CD4-positive, alpha-beta T cell treated with Interleukin-4 for 4 hours (primary cell): ENCODE measurements at regions not wholly inside any gene's neighbourhood (a gene's known extent, or its start where the extent isn't known, plus 50 kb on each side); places are given as distances from the start of the nearest gene placed in this dataset.
"Not testable (repeated sequence)": the region's sequence is repeated elsewhere in the genome, so short reads cannot be mapped to it uniquely, and the experiment has no call there.

ENCODE experiments used
- DNase-seq: peaks from one replicate; pipeline ENCODE4 v3.0.0-alpha.2; 2020

DNA sequence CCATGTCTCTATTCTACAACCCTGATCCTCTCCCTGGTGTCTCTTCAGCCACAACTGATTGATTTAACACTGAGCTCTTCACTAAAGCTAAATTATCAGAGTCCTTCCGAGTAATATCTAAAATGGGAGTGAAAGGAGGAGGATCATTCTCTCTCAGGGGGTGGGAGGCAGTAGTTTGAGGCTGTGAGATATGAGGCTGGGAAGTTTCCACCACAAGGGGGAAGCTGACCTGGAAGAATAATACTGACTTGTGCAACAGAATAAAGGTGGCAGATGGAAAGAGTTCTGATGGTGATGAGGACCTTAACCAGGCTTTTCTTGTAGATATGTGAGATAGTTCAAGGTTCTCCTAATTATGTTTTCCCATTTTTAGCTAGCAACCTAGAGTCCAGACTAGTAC lies 241.6 kb upstream of the VKORC1L1 start:
- DNase-seq: not testable (repeated sequence)

DNA sequence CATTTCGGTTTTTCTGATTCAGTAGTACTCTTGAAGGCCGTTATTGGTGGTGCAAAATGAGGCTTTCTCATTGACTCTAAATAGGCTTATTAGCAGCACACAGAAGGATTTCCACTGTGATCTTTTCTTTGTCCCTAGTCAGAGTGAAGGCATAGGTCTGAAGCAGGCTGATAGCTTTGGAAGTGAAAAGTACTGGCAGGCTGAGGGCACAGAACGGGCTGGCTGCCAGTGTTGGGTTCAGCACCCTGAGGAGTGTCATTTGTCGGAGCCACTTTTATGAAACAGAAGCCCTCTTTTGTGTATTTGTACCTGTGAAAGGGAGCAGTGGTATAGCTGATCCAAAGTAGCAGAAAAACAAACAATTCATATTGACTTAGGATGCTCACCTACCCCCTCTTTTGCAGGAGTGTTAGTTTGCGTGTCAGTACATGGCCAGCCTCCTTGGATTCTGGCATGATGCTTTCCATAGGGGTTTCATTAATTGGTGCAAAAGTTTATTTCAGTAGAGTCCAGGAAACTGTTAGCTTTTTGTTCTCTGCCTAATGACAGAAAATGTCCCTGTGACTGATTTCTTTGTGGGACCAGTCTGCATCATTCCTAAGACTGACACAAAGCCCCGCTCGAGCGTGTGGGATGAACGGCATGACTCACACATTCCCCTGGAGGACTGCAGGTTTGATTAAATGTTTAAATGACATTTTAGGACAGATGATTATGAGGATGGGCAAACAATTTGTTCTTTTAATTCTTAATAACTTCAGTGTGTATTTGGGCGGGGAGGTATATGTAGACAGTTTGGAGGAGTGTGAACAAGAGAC lies 239.1 kb upstream of the VKORC1L1 start:
- DNase-seq: not testable (repeated sequence)

- not testable (repeated sequence) for DNase-seq
Observed at GRCh38 chr7:65638918-65639317, 234.0 kb upstream of the VKORC1L1 start.

GRCh38 chr7:65639717-65640116 lies 233.2 kb upstream of the VKORC1L1 start:
- not testable (repeated sequence) for DNase-seq

DNA sequence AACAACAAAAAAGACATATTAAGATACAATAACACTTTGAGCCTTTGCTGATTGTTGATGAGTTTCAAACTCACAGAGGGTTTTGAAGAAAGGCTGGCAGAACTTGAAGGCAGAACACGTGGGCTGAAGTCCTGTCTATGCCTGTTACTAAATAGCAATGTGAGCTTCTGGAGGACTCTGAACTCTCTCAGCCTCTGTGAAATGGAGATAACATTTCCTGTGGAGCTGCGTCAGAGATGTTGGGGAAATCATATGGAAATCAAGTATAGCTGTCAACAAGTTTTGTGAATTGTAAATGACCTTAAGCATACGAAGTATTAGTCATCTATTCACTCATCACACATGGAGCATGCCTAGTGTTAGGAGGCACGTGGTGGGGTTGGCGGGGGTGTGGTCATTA lies 229.4 kb upstream of the VKORC1L1 start:
- not testable (repeated sequence) for DNase-seq

- not testable (repeated sequence) for DNase-seq
Observed at GRCh38 chr7:65647153-65647964, 225.5 kb upstream of the VKORC1L1 start.

GRCh38 chr7:65651174-65651573 lies 221.7 kb upstream of the VKORC1L1 start:
- not testable (repeated sequence) for DNase-seq

GRCh38 chr7:65651826-65652592 lies 220.9 kb upstream of the VKORC1L1 start:
- DNase-seq: not testable (repeated sequence)

GRCh38 chr7:65652669-65653068 lies 220.2 kb upstream of the VKORC1L1 start:
- DNase-seq: not testable (repeated sequence)

- DNase-seq: not testable (repeated sequence)
Observed at GRCh38 chr7:65656494-65657188, 216.2 kb upstream of the VKORC1L1 start.

GRCh38 chr7:65683362-65683761 lies 189.5 kb upstream of the VKORC1L1 start:
- DNase-seq: not testable (repeated sequence)

- not testable (repeated sequence) for DNase-seq
Observed at GRCh38 chr7:65699026-65699714, 173.7 kb upstream of the VKORC1L1 start.

DNA sequence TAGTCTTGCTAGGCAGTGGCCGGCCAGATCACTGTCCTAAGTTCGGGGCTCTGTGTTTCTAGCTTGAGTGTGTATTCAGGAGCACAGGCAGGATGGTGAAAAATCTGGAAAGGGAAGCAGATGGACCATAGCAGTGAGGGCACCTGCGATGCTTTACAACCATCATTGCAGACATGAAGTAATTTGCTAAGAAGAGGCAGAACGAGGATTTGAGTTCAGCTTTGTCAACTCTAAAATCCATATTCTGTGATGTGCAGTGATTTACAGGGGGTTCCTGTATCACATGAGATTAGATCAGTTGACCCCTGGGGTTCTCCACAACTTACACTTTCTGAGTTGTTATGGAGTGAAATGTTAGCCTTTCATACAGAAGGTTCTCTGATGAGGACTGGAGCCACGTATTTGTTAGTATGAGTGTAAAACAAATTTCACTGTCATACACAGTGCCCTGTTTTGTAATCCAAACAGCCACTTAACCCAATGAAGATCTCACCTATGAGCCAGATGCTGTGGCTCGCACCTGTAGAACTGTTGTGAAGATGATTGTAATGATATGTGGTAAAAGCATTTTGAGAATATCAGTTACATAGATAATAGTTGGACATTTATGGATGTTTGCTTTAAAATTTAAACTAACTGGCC lies 173.0 kb upstream of the VKORC1L1 start:
- DNase-seq: not testable (repeated sequence)

DNA sequence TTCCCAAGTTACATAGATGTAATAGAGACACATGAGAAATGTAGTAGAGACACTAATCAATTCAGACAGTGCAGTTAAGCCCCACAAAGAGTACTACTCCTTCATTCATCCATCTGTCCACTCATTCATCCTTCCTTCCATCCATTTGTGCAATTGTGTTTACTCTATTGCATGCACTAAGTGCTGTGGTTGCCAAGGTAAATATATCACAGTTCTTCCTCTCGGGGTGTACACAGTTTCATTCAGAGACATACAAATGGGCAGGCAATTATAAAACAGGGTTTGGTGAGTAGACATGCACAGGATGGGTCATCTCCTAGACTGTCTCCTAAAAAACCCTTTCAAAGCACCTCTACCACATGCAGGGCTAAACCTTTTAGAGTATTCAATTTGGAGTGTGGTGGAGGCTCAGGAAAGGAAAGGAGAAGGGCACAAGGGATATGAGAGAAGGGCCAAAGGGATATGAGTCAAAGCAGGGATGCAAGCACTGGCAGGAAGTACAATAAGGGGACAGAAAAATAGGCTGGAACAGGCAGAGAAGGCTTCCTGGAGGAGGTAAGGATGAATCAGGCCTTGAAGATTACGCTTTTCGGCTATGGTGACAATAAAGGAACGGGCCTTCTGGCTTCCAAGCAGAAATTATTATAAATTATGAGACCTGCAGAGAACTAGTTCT lies 153.6 kb upstream of the VKORC1L1 start:
- not testable (repeated sequence) for DNase-seq

DNA sequence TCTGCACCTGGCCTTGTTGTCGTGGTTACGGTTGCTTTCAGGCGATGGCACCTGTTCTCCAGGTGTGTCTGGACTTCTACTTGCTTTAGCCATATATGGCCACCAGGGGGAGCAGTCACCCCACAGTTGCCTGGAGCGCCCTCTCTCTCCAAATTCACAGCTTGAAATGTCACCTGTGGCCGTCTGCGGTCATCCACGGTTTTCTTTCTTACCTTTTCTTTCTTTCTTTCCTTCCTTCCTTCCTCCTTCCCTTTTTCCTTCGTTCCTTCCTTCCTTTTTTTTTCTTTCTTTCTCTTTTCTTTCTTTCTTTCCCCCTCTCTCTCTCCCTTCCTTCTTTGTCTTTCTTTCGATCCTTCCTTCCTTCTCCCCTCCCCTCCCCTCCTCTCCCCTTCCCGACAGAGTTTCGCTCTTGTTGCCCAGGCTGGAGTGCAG lies 150.5 kb upstream of the VKORC1L1 start:
- DNase-seq: peak; percentile 74

GRCh38 chr7:65727182-65727581 lies 145.7 kb upstream of the VKORC1L1 start:
- DNase-seq: not testable (repeated sequence)

DNA sequence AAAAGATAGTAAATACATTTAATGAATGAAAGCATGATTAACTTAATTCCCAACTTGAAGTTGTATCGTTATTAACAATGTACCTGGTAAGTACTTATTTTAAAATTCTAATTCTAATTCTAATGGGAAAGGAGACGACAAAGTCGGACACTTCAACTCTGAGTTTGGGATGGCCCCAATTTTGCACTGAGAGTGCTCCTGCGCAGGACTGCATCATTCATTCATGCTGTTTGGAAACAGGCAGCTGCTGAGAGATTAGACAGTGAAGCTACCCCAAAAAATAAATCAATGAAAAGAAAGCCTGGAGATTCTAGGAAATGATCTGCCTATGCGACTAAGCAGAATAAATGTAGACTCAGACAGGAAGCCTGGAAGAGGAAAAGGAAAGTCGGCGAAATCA lies 141.7 kb upstream of the VKORC1L1 start:
- no peak for DNase-seq

GRCh38 chr7:65731562-65732035 lies 141.3 kb upstream of the VKORC1L1 start:
- no peak for DNase-seq

- DNase-seq: no peak
Observed at GRCh38 chr7:65744406-65744805, 128.5 kb upstream of the VKORC1L1 start.

DNA sequence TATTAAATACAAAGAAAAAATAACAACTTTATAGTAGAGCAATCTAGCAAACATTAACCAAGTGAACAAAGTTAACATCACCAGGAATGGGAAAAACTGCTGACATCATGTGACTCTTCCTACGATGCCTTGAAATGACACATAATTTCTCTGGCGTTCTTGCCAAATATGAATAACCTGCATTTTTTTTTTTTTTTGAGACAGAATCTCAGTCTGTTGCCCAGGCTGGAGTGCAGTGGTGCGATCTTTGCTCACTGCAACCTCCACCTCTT lies 126.5 kb upstream of the VKORC1L1 start:
- DNase-seq: no peak

DNA sequence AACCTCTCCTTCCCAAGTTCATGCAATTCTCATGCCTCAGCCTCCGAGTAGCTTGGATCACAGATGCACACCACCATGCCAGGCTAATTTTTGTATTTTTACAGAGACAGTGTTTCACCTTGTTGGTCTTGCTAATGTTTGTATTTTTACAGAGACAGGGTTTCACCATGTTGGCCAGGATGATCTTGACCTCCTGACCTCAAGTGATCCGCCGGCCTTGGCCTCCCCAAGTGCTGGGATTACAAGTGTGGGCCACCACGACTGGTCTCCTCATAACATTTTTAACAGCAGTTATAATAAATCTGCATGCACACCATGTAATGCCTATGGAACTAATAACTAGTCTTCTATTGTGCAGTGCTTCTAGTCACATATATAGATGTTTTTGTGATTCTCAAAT lies 123.8 kb upstream of the VKORC1L1 start:
- no peak for DNase-seq
